ENCODE measurements at regions not wholly inside any gene's neighbourhood (a gene's known extent, or its start where the extent isn't known, plus 50 kb on each side); places are given as distances from the start of the nearest gene placed in this dataset.

DNA sequence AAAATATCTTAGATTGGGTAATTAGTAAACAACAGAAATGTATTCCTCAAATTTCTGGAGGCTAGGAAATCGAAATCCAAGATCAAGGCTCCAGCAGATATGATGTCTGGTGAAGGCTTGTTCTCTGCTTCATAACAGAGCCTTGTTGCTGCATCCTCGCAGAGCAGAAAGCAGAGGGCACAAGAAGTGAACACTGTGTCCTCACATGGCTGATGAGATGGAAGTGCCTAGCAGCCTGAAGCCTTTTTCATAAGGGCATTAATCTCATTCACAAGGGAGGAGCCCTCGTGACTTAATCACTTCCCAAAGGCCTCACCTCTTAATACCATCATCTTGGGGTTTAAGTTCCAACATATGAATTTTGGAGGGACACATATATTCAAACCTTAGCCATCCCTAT, 77.2 kb upstream of the FOXD3 start:
- no peak for DNase-seq
- TF ChIP-seq POLR2A (IDR thresholded peaks at IDR 0.05) (no peak), EP300 (IDR thresholded peaks at IDR 0.05) (no peak), POLR2AphosphoS5 (IDR thresholded peaks at IDR 0.05) (no peak)
- TF ChIP-seq, protein P1, sequence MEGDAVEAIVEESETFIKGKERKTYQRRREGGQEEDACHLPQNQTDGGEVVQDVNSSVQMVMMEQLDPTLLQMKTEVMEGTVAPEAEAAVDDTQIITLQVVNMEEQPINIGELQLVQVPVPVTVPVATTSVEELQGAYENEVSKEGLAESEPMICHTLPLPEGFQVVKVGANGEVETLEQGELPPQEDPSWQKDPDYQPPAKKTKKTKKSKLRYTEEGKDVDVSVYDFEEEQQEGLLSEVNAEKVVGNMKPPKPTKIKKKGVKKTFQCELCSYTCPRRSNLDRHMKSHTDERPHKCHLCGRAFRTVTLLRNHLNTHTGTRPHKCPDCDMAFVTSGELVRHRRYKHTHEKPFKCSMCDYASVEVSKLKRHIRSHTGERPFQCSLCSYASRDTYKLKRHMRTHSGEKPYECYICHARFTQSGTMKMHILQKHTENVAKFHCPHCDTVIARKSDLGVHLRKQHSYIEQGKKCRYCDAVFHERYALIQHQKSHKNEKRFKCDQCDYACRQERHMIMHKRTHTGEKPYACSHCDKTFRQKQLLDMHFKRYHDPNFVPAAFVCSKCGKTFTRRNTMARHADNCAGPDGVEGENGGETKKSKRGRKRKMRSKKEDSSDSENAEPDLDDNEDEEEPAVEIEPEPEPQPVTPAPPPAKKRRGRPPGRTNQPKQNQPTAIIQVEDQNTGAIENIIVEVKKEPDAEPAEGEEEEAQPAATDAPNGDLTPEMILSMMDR (IDR thresholded peaks at IDR 0.05), result no peak
- H3K4me1 ChIP-seq, result no peaks in the 10 kb centered on the region
- no peaks in the 10 kb centered on the region for H3K27me3 ChIP-seq
- intact Hi-C loops (cut with DNase I; ENCODE audit: low total_unique reads), result no loop called here
- WGBS, 5 donors, result 69 to 81% (median 76%) methylated on average over 3 of the region's 3 CpGs
- H3K27ac ChIP-seq, result no peak overlapping the region
- H3K36me3 ChIP-seq, result no peaks in the 10 kb centered on the region
- no peaks in the 10 kb centered on the region for H3K9me3 ChIP-seq
- H3K4me3 ChIP-seq, result no peak overlapping the region

DNA sequence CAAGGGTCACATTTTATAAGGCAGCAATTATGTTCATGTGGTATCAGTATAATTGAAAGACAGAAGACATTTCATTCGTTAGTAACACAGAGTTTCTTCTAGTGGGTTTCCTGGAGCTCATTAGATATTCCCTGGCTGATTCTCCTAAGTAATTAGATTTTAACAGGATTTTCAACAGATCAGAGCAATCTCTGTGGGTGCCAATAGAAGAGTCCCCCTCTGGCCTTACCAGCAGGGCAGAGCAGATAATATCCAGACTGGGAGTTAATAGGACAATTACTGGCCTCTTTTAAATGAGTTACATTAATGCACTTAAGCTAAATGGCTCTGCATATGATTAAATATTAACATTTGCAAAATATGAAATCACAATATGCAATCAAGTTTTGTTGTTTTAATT, 74.2 kb upstream of the FOXD3 start:
- TF ChIP-seq, protein P1 (IDR thresholded peaks at IDR 0.05), result no peak
- TF ChIP-seq POLR2A (IDR thresholded peaks at IDR 0.05) (no peak), EP300 (IDR thresholded peaks at IDR 0.05) (no peak), POLR2AphosphoS5 (IDR thresholded peaks at IDR 0.05) (no peak)
- Histone ChIP-seq H3K9me3 (no peaks in the 10 kb centered on the region), H3K4me3 (no peak overlapping the region), H3K4me1 (no peaks in the 10 kb centered on the region), H3K27me3 (no peaks in the 10 kb centered on the region), H3K36me3 (no peaks in the 10 kb centered on the region), H3K27ac (no peak overlapping the region)
- intact Hi-C loops (cut with DNase I; ENCODE audit: low total_unique reads), result no loop called here
- WGBS, 5 donors, result 73 to 80% (median 78%) methylated on average over 1 of the region's 1 CpG
- no peak for DNase-seq

DNA sequence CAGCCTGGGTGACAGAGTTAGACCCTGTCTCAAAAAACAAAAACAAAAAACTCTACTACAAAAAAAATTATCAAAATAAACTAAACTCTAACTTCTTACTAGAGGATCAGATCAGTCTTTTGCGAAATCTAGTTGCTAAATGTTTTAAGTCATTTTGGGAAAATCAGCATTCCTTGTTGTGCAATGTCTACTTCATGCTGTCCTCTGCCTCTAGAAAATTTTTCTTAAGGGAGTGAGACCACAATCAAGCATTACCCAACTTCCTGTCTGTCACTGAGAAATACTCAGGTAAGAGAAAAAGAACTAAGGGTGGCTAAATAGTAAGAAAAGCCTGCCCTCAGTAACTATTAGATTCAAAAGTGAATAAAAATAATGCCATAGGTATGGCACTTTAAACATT, 67.2 kb upstream of the FOXD3 start:
- 85 to 92% (median 89%) methylated on average over 1 of the region's 1 CpG for WGBS, 5 donors
- TF ChIP-seq POLR2AphosphoS5 (IDR thresholded peaks at IDR 0.05) (no peak), EP300 (IDR thresholded peaks at IDR 0.05) (no peak), POLR2A (IDR thresholded peaks at IDR 0.05) (no peak)
- TF ChIP-seq, protein P1 (IDR thresholded peaks at IDR 0.05), result no peak
- Histone ChIP-seq H3K4me1 (no peaks in the 10 kb centered on the region), H3K9me3 (no peaks in the 10 kb centered on the region), H3K4me3 (no peak overlapping the region), H3K36me3 (no peaks in the 10 kb centered on the region), H3K27ac (no peak overlapping the region), H3K27me3 (no peaks in the 10 kb centered on the region)
- intact Hi-C loops (cut with DNase I; ENCODE audit: low total_unique reads), result no loop called here
- DNase-seq, result no peak

DNA sequence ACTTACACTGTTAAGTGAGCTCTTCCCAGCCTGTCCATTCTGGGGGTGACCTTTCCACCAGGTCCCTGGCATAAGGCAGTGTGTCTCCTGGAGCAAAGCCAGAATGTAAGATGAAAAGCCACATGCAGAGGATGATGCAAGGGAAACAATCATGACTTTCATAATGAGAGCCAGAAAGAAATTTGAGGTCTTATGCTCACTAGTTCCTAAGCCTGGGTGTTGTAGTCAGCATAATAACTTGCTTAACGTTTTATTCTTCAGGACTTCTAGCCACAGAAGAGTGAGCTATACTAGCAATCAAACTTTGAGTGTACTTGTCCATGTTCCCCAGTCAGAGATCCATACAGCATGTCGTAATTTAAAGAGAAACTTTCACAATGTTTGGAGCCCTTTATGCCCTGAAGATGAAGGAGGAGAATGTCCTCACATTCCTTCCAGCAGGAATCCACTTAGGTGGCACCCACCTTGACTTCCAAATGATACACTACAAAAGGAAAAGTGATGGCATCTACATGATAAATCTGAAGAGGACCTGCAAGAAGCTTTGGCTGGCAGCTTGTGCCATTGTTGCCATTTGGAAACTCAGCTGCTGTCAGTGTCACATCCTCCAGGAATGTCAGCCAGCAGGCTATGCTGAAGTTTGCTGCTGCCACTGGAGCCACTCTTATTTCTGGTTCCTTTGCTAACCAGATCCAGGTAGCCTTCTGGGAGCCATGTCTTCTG, 60.5 kb upstream of the FOXD3 start:
- Histone ChIP-seq H3K9me3 (no peaks in the 10 kb centered on the region), H3K27ac (no peak overlapping the region), H3K36me3 (no peaks in the 10 kb centered on the region), H3K4me1 (no peaks in the 10 kb centered on the region), H3K4me3 (no peak overlapping the region), H3K27me3 (peaks cover 0 to 3% (median 0%) of the 10 kb centered on the region in 3 donors)
- DNase-seq, result no peak
- 56 to 77% (median 72%) methylated on average over 2 of the region's 2 CpGs for WGBS, 5 donors
- TF ChIP-seq EP300 (IDR thresholded peaks at IDR 0.05), result no peak
- TF ChIP-seq, protein P1 (IDR thresholded peaks at IDR 0.05), result no peak
- TF ChIP-seq POLR2A (IDR thresholded peaks at IDR 0.05), result no peak
- no peak for TF ChIP-seq POLR2AphosphoS5 (IDR thresholded peaks at IDR 0.05)
- intact Hi-C loops (cut with DNase I; ENCODE audit: low total_unique reads), result no loop called here
